ENCODE measurements at regions not wholly inside any gene's neighbourhood (a gene's known extent, or its start where the extent isn't known, plus 50 kb on each side); places are given as distances from the start of the nearest gene placed in this dataset.

DNA sequence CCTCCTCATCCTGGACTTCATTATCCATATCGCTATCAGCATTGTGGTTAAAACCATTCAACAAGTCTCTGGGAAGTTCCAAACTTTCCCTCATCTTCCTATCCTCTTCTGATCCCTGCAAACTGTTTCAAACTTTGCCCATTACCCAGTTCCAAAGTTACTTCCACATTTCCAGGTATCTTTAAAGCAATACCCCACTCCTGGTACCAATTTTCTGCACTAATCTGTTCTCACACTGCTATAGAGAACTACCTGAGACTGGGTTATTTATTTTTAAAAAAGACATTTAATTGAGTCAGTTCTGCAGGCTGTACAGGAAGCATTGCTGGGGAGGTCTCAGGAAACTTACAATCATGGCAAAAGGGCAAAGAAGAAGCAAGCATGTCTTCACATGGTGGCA lies 147.3 kb downstream of the ARL4A start:
- TF ChIP-seq, protein P1, sequence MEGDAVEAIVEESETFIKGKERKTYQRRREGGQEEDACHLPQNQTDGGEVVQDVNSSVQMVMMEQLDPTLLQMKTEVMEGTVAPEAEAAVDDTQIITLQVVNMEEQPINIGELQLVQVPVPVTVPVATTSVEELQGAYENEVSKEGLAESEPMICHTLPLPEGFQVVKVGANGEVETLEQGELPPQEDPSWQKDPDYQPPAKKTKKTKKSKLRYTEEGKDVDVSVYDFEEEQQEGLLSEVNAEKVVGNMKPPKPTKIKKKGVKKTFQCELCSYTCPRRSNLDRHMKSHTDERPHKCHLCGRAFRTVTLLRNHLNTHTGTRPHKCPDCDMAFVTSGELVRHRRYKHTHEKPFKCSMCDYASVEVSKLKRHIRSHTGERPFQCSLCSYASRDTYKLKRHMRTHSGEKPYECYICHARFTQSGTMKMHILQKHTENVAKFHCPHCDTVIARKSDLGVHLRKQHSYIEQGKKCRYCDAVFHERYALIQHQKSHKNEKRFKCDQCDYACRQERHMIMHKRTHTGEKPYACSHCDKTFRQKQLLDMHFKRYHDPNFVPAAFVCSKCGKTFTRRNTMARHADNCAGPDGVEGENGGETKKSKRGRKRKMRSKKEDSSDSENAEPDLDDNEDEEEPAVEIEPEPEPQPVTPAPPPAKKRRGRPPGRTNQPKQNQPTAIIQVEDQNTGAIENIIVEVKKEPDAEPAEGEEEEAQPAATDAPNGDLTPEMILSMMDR (IDR thresholded peaks at IDR 0.05): no peak
- TF ChIP-seq POLR2AphosphoS5 (IDR thresholded peaks at IDR 0.05) (no peak), POLR2A (IDR thresholded peaks at IDR 0.05) (no peak)

Data from stomach (tissue), 4 donors.